ENCODE measurements at regions not wholly inside any gene's neighbourhood (a gene's known extent, or its start where the extent isn't known, plus 50 kb on each side); places are given as distances from the start of the nearest gene placed in this dataset.

- TF ChIP-seq CTCF (conservative IDR thresholded peaks at IDR 0.05; ENCODE audit: low read depth, low read length) (no peak), EZH2 (IDR thresholded peaks at IDR 0.05; ENCODE audit: low read length, unreplicated experiment) (no peak)
These were observed 371.0 kb downstream of the BCOR start for GRCh38 chrX:39726771-39727170.
